GM12878 (cell line): ENCODE measurements at regions not wholly inside any gene's neighbourhood (a gene's known extent, or its start where the extent isn't known, plus 50 kb on each side); places are given as distances from the start of the nearest gene placed in this dataset.
"Not testable (repeated sequence)": the region's sequence is repeated elsewhere in the genome, so short reads cannot be mapped to it uniquely, and the experiment has no call there.

ENCODE experiments used
- ATAC-seq: fragments of 200-7000 bp; cut with Tn5 transposase; 3 replicates; pipeline ENCODE4 v1.9.1; 2020; ENCODE audit warnings: mild to moderate bottlenecking, moderate library complexity
- BruUV-seq: library from RNA; stranded (reverse); fragments of 400-500 nt; replicated peaks from 2 replicates; lab custom pipeline; 2021; lab: Mats Ljungman, UMichigan
- CTCF ChIA-PET: fragments of 300-600 bp; sonication (Branson Sonifier 250); formaldehyde crosslinking; extraction: SDS; loops from one replicate; lab custom pipeline; 2021; ENCODE audit warnings: inconsistent platforms; lab: Yijun Ruan, JAX
- POLR2A ChIA-PET: fragments of 350-600 bp; formaldehyde crosslinking; extraction: SDS; loops from one replicate; lab custom pipeline; 2021; ENCODE audit warnings: inconsistent platforms; lab: Charles Lee
- RAD21 ChIA-PET: fragments of 300-600 bp; sonication (Branson Sonifier 250); formaldehyde crosslinking; loops from one replicate; lab custom pipeline; 2023; ENCODE audit warnings: antibody characterized with exemption; ENCODE audit not compliant: unreplicated experiment; lab: Charles Lee
- SMC1A ChIA-PET: fragments of 300-600 bp; sonication (Branson Sonifier 250); formaldehyde crosslinking; loops from one replicate; lab custom pipeline; 2023; ENCODE audit not compliant: unreplicated experiment, uncharacterized antibody; lab: Charles Lee
- DNase-seq: peaks from one replicate; pipeline ENCODE4 v3.0.0-alpha.2; 2011; ENCODE audit warnings: low read depth, low spot score
- FAIRE-seq: peaks from 3 replicates; lab custom pipeline; 2011; peaks lifted over from hg19 to GRCh38; lab: Jason Lieb, UNC
- H2AFZ ChIP-seq: 2 replicates; pipeline ENCODE4 v1.6.0; 2011; ENCODE audit warnings: low read depth, low read length, control low read depth; ENCODE audit not compliant: control insufficient read depth
- H3K27ac ChIP-seq: 2 replicates; pipeline ENCODE4 v1.5.1; 2011; ENCODE audit warnings: control low read depth; ENCODE audit not compliant: control insufficient read depth, insufficient read depth
- H3K27me3 ChIP-seq, 2 experiments: replicated peaks in 1 of 2; 2 replicates each; pipeline versions ENCODE4 v1.6.0 to v1.6.1; 2011; ENCODE audit warnings: low read length in 1 of 2; ENCODE audit not compliant: control insufficient read depth in 2 of 2, insufficient read depth in 2 of 2
- H3K36me3 ChIP-seq, 2 experiments: 2 replicates each; pipeline ENCODE4 v1.5.1; 2011; ENCODE audit warnings: low read length in 1 of 2; ENCODE audit not compliant: control insufficient read depth in 2 of 2, insufficient read depth in 2 of 2
- H3K4me1 ChIP-seq: 2 replicates; pipeline ENCODE4 v1.6.1; 2011; ENCODE audit warnings: mild to moderate bottlenecking, low read length, moderate library complexity, mixed read lengths; ENCODE audit not compliant: control insufficient read depth, insufficient read depth
- H3K4me2 ChIP-seq: 2 replicates; pipeline ENCODE4 v1.6.0; 2011; ENCODE audit warnings: control low read depth; ENCODE audit not compliant: control insufficient read depth, insufficient read depth
- H3K4me3 ChIP-seq: fragments of 200-600 bp; sonication (generic); 2 replicates; pipeline ENCODE4 v1.5.1; 2016
- H3K79me2 ChIP-seq: 2 replicates; pipeline ENCODE4 v1.6.0; 2011; ENCODE audit warnings: low read length; ENCODE audit not compliant: control insufficient read depth, insufficient read depth
- H3K9ac ChIP-seq: 2 replicates; pipeline ENCODE4 v1.8.0; 2011; ENCODE audit warnings: low read length, control low read depth, mixed read lengths; ENCODE audit not compliant: control insufficient read depth, insufficient read depth
- H3K9me3 ChIP-seq: replicated peaks from 3 replicates; pipeline ENCODE4 v1.5.1; 2011; ENCODE audit warnings: mild to moderate bottlenecking, low read length; ENCODE audit not compliant: control insufficient read depth, insufficient read depth
- H4K20me1 ChIP-seq: 2 replicates; pipeline ENCODE4 v1.6.0; 2011; ENCODE audit not compliant: control insufficient read depth, insufficient read depth
- PAX8 ChIP-seq: fragments of 450-650 bp; IDR thresholded peaks from 2 replicates; pipeline ENCODE4 v1.6.1; 2017; ENCODE audit warnings: mild to moderate bottlenecking, moderate library complexity
- RB1 ChIP-seq: fragments of 450-650 bp; formaldehyde crosslinking; IDR thresholded peaks from 2 replicates; pipeline ENCODE4 v1.6.1; 2017; ENCODE audit warnings: mild to moderate bottlenecking, borderline replicate concordance
- ZNF384 ChIP-seq: IDR thresholded peaks from 2 replicates; pipeline ENCODE4 v1.6.1; 2012; ENCODE audit warnings: low read depth, mild to moderate bottlenecking, low read length, improper control_type of control experiment, borderline replicate concordance
- WGBS: methylation state at CpG from one replicate; pipeline ENCODE4 v1.1.6; 2016; ENCODE audit warnings: low lambda C conversion rate; ENCODE audit not compliant: insufficient replicate concordance, insufficient coverage; ENCODE audit errors: missing lambda C conversion rate; 5-methylcytosine and 5-hydroxymethylcytosine counted together
- in situ Hi-C: fragments of 300-500 bp; cut with MboI; formaldehyde crosslinking; loops from 9 replicates; pipeline ENCODE4 v1.14.3; 2018; ENCODE audit warnings: mixed read lengths
- intact Hi-C: fragments of 100-400 bp; cut with micrococcal nuclease; formaldehyde crosslinking; loops from one replicate; pipeline ENCODE4 v1.14.2; 2022; ENCODE audit not compliant: unreplicated experiment

- in situ Hi-C loops: no loop called here
- Histone ChIP-seq H2AFZ (no peak overlapping the region), H3K4me3 (no peak overlapping the region), H3K79me2 (no peaks in the 10 kb centered on the region), H3K27me3 (no peaks in the 10 kb centered on the region; a peak in 1 of 4 replicates), H3K9me3 (no peaks in the 10 kb centered on the region), H3K9ac (no peak overlapping the region), H3K4me1 (no peaks in the 10 kb centered on the region), H3K36me3 (no peaks in the 10 kb centered on the region), H3K4me2 (no peak overlapping the region), H3K27ac (no peak overlapping the region), H4K20me1 (no peaks in the 10 kb centered on the region)
- WGBS: 2% methylated on average over 5 of the region's 5 CpGs
- ChIA-PET CTCF (no interaction called here), RAD21 (no interaction called here), SMC1A (interaction anchor here (1.3 kb wide), 1 partner anchor 683 kb away, joined by 3 read pairs; the partner anchor contains the start of gene COL1A2), POLR2A (no interaction called here)
- no peak for ATAC-seq
- no peak for DNase-seq
- intact Hi-C loops: loop anchor here (10.0 kb wide), 1 partner anchor 383 kb away; no protein-coding TSS in a partner anchor
- no TSS peak for BruUV-seq
- FAIRE-seq: no peak
- TF ChIP-seq ZNF384 (no peak), PAX8 (no peak), RB1 (no peak)
These were observed 137.4 kb upstream of the CALCR start for GRCh38 chr7:93711926-93712325.

GRCh38 chr7:93708255-93708654 lies 133.7 kb upstream of the CALCR start:
- H3K9ac ChIP-seq, RAD21 ChIA-PET, H3K4me3 ChIP-seq, H4K20me1 ChIP-seq, FAIRE-seq, H3K79me2 ChIP-seq, ATAC-seq, H3K27ac ChIP-seq, H3K4me1 ChIP-seq, BruUV-seq, CTCF ChIA-PET, in situ Hi-C loops, SMC1A ChIA-PET, DNase-seq, H2AFZ ChIP-seq, H3K36me3 ChIP-seq, H3K9me3 ChIP-seq, H3K4me2 ChIP-seq, H3K27me3 ChIP-seq, intact Hi-C loops, POLR2A ChIA-PET: not testable (repeated sequence)
- WGBS: 43% methylated on average over 5 of the region's 5 CpGs
